ENCODE measurements at regions not wholly inside any gene's neighbourhood (a gene's known extent, or its start where the extent isn't known, plus 50 kb on each side); places are given as distances from the start of the nearest gene placed in this dataset.

DNA sequence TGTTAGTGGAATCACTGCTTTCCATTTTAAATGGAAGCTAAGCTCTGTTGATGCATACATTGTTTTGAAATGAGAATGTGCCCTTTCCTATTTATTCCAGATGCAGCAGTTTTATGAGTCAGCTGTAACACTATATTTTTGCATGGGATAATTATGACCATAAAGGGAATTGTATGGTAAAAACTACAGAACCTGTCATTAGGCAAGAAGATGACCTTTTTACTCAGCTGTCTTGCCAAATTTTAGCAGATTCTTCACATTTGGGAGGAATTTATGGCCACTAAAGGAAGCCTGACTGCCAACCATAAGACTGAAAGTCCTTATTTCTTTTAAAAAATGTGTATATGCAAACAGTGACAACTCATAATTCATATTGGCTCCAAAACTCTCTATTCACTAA lies 356.3 kb upstream of the PRMT6 start:
- no peak for TF ChIP-seq POLR2A (IDR thresholded peaks at IDR 0.05)
- TF ChIP-seq, protein P1, sequence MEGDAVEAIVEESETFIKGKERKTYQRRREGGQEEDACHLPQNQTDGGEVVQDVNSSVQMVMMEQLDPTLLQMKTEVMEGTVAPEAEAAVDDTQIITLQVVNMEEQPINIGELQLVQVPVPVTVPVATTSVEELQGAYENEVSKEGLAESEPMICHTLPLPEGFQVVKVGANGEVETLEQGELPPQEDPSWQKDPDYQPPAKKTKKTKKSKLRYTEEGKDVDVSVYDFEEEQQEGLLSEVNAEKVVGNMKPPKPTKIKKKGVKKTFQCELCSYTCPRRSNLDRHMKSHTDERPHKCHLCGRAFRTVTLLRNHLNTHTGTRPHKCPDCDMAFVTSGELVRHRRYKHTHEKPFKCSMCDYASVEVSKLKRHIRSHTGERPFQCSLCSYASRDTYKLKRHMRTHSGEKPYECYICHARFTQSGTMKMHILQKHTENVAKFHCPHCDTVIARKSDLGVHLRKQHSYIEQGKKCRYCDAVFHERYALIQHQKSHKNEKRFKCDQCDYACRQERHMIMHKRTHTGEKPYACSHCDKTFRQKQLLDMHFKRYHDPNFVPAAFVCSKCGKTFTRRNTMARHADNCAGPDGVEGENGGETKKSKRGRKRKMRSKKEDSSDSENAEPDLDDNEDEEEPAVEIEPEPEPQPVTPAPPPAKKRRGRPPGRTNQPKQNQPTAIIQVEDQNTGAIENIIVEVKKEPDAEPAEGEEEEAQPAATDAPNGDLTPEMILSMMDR (IDR thresholded peaks at IDR 0.05 in 4 of 5, conservative IDR thresholded peaks at IDR 0.05 in 1 of 5) = no peak
